SHP77 (cell line): ENCODE measurements at regions not wholly inside any gene's neighbourhood (a gene's known extent, or its start where the extent isn't known, plus 50 kb on each side); places are given as distances from the start of the nearest gene placed in this dataset.
"Not testable (repeated sequence)": the region's sequence is repeated elsewhere in the genome, so short reads cannot be mapped to it uniquely, and the experiment has no call there.

Source experiments
- DNase-seq, 2 experiments: peaks; one replicate each; lab custom pipeline; 2025; lab: John Stamatoyannopoulos, UW

DNA sequence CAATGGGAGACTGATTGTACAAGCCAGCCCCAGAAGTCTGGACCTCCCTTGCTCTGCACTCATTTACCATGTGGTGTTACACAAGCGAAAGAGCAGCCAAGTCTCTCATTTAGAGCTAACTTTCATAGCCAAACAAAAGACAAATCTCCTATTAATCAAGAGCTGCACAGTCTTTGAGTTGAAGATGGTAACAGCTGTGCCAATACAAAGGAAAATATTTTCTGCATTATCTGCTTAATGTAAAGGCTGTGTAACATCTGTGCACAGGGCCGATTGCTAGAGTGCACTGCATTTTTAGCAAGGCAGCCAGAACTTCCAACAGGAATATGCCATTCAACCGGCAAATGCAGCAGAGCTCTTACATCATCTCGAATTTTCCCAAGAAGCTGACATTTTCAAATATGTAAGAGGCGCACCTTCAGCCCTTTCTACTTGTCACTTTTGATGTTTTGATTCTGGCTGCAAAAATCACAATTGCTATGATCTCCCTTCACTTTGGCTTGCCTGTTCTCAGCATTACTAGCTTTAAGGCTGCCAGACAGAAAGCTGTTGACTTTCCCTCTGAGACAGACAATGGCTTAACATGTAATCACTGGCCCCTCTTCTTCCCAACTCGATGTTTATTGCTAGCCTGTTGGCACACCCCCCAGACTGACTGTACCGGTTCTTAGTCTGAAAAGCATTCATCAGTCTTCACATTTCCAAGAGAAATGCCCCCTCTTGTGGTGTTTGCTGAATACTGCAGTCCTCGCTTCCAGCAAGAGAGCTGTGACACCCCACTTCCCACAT lies 96.9 kb upstream of the TANK start:
- peak; percentile 1 to 36 for DNase-seq

- no peak for DNase-seq
Measured at GRCh38 chr2:161063946-161064306, 96.3 kb upstream of the TANK start.

- no peak for DNase-seq
Measured at GRCh38 chr2:161067846-161068350, 92.3 kb upstream of the TANK start.

- no peak for DNase-seq
Measured at GRCh38 chr2:161068670-161069069, 91.6 kb upstream of the TANK start.

DNA sequence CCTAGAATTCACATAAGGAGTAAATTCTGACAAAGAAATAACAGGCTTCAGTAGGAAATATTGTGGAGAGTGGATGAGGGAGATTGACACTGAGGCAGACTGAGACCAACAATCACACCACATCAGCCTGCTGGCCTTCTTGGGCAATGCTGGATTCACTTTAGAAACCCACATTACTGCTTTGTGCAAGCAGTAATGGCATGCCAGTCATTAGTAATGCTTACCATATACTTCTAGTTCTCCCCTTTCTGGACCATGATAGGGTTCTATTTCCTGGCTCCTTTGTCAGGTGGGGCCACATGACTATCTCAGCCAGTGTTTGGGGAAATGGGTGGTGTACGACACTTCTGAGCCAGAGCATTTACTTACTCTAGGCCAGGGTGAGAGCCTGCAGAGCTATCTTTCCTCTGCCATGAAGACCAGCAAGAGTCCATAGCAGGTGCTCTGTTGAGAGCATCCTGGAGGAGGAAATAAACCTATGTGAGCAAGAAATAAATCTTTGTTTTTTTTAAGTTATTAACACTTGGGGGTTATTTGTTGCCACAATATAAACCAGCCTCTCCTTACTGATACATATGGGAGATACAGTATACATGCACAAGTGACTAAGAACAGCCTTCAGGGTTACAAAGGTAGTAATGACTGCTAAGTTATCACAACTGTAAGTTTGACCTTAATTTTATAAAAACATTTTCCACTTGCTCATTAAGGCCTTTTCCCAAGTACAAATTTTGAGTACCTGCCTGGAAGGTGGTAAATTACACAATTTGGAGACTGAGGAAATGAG lies 89.3 kb upstream of the TANK start:
- no peak for DNase-seq

DNA sequence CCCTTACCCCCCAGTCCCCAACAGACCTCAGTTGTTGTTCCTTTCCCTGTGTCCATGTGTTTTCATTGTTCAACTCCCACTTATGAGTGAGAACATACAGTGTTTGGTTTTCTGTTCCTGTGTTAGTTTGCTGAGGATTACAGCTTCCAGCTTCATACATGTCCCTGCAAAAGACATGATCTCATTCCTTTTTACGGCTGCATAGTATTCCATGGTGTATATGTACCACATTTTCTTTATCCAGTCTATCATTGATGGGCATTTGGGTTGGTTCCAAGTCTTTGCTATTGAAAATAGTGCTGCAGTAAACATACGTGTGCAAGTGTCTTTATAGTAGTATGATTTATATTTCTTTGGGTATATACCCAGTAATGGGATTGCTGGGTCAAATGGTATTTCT lies 87.8 kb upstream of the TANK start:
- DNase-seq = not testable (repeated sequence)

DNA sequence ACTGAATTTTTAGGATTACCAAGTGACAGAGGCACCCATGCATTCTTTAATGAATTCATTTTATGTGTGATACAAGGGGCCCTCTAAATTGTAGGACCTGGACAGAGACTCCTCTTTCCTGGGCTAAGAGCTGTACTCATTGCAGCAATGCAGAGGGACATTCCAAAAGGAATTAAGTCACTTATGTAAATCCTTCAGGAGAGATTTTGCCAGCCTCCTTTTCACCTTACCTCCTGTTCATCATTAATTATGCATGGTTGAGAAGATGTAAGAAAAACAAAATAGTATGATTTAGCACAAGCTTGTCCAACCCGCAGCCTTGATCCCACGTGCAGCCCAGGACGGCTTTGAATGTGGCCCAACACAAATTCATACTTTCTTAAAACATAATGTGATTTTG lies 84.5 kb upstream of the TANK start:
- no peak for DNase-seq

DNA sequence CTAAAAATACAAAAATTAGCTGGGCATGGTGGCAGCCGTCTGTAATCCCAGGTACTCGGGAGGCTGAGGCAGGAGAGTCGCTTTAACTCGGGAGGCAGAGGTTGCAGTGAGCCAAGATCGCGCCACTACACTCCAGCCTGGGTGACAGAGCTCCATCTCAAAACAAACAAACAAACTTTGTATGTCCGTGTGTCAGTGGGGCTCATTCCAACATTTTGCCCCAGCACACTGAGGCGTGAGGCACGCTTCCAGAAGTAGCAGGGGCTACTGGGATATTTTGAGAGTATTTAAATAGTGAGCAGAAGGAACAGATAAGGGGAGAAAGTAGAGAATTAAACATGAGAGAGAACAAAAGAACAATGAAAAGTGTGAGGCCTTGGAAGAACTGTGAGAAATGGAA lies 83.3 kb upstream of the TANK start:
- no peak for DNase-seq

DNA sequence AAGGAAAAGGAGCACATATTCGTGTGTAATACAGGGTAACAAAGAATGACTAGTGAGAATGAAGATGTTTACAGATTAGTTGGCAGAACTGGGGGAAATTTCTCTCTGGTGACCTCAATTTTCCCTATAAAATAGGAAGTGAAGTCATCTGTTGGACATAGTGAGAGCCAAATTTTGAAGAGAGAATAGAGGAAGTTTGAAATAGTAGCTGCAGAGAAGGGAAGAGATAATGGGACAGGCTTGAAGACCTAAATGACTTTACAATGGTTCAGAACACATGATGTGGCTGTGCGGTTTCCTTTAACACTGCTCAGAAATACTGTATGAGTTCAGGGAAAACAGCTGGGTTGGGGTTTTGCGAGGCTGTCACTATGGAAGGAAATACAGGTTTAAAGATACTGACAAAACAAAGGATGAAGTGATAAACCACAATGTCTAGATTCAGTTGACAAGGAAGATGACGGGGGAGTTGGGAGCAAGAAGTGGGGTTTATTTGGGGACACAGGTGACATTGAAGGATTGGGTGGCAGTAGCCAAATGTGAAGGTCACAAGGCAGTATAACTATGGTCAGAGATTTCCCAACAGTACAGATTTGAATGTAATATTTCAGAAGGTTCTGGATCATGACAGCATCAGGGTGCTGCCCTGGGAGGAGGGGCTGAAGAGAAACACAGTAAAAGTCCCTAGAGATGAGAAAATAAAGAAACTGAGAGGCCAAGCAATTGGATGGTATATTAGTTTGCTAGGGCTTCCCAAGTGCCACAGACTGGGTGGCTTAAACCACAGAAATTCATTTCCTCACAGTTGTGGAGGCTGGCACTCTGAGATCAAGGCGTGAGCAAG lies 82.6 kb upstream of the TANK start:
- DNase-seq = no peak

DNA sequence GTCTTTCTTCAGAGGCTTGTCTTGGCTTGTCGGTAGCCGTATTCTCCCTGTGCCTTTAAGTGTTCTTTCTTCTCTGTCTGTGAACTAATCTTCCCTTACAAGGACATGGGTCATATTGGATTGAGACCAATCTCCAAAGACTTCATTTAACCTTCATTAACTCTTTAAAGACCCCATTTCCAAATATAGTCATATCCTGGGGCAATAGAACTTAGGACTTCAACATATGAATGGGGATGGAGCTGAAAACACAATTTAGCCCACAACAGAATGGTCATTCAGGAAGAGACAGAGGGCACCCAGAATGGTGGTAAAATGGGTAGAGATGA lies 82.1 kb upstream of the TANK start:
- DNase-seq = no peak

DNA sequence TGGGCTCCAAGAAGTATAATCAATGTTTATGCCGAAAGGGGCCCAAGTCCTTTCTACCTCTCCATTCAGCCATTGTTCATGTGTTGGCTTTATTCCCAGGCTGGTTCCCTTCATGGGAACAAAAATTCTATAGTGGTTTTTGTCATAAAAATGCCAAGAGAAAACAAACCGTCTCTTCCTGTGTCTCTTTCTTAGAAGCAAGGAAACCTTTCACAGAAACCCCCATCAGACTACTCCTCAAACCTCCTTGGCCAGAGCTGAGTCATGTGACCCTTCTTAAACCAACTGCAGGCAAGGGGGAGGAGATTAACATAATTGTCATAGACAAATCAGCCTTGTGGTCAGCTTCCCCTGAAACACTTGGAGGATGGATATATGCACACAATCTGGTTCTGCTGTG lies 75.1 kb upstream of the TANK start:
- no peak for DNase-seq

DNA sequence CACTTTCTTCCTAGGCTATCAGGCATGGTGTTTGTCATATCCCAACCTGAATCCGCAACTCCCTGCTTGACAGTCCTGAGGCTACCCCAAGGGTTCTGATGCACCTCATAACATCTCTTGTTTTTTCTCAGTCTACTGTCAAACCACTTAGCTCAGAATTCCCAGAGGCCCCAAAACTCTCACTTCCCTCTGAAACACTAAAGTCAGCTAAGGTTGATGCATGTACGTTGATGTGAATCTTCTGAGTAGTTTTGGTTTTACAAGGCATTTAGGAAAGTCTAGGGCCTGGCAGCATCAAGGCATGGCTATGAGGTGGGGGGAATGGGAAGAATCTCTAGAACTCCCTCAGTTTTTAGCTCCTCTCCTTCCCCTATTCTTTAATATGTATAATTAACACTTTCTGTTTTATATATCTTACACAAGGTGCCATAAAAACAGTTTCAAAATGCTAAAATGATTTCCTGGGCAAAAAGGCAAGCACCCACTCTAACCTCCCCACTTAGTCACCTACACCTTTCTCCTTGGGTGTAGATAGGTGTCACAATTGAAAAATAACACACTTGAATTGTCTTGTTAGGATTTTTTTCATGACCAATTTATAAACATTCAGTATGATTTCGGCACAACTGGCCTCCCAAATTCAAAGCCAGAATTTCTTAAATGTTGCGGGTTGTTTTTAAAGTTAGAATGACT lies 71.4 kb upstream of the TANK start:
- DNase-seq = no peak

DNA sequence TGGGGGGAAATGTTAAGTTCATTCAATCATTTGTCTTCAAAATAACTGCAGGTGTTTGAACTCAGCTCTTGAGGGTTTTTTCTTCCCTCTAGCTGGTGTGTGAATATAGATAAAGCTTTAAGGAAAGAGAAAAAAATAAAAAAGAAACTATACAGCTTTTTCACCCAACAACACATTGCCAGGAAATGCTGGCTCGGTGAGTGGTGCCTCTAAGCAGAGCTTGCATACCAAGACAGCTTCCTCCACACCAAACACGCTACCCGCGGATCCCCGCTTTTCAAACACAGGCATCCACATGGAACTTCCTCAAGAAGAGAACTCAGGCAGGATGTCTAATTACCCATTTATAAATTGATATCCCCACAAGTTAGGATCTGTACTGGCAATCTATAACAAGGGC lies 69.8 kb upstream of the TANK start:
- no peak for DNase-seq

DNA sequence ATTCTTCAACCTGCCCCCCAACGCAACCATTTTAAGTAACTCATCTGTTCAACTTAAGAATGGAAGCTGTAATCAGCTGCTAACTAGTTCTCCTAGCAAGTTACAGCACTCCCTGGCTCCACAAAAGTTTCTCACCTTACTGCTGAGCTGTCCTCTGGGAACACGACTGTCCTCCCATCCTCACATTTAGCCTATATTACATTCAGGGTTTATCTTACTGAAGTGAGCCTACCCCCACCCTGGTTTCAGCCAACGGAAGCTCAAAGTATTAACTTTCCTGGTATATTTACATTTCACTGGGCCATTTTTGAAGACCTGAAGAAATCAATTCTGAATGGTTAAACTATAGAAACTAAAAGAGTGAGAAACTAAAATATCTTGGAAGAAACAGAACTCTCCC lies 64.9 kb upstream of the TANK start:
- DNase-seq = no peak

GRCh38 chr2:161096336-161096735 lies 63.9 kb upstream of the TANK start:
- no peak for DNase-seq

- no peak for DNase-seq
Measured at GRCh38 chr2:161097157-161097556, 63.1 kb upstream of the TANK start.

GRCh38 chr2:161100211-161100895 lies 59.9 kb upstream of the TANK start:
- DNase-seq = no peak

DNA sequence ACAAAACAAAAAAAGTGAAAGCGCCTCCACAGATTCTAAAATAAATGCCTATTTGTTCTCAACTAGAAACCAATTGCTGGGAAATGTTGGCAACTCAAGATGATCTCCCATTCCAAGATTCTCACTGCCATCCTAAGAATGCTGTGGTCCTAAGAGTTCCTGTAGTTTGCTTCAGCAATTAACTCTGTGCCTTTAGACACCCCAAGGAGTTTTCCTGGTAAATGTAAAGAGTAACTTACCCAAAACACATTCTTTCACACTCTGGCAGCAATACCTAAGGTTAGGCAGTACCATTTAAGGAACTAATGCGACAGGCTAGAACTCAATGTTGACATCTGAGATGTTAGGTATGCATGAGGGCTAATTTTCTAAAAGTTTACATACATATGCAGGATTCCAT lies 58.8 kb upstream of the TANK start:
- DNase-seq = no peak

GRCh38 chr2:161102770-161103450 lies 57.3 kb upstream of the TANK start:
- no peak for DNase-seq

DNA sequence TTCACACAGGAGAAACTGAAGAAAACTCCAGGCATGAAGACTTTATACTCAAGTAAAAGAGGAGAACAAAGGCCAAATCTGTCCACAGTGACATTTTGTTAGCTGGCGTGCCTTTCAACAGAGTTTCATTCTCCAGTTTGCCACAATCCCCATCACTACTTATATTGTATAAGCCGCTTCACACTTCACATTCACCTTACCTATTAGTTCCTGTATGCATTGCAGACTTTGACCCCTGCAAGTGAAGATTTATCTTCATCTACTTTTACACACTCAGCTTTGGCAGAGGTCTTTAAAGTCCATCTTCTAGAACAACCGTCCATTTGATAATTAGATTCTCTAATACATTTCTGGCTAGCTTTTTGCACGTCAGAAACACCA lies 56.8 kb upstream of the TANK start:
- no peak for DNase-seq

DNA sequence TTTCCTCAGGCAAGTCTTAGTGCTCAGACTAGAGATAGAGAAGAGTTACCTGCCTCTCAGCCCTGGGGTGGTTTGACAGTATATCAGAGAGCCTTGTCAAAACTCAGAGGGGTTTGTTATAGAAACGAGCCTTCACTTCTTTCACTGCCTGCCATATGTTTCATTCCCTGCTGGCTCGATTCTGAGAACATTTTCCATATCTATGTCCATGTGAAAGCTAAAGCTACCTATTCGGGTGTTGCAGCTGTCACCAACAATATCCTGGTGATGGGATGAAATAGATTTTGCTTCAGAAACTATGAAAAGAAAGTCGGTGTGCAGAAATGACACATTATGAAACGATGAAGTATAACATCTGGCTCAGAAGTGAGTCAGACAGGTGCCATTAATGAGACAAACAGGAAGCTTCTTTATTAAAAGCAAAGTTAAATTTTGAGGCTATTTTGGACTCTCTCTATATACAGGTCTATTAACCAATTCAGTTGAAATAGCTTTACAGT lies 56.1 kb upstream of the TANK start:
- DNase-seq = no peak
